ENCODE measurements at regions not wholly inside any gene's neighbourhood (a gene's known extent, or its start where the extent isn't known, plus 50 kb on each side); places are given as distances from the start of the nearest gene placed in this dataset.
"Not testable (repeated sequence)": the region's sequence is repeated elsewhere in the genome, so short reads cannot be mapped to it uniquely, and the experiment has no call there.

GRCh38 chr2:16209799-16210198 lies 269.4 kb downstream of the MYCN start:
- DNase-seq, result no peak

- DNase-seq, result no peak
Measured at GRCh38 chr2:16208921-16209320, 268.6 kb downstream of the MYCN start.

GRCh38 chr2:16208241-16208797 lies 268.0 kb downstream of the MYCN start:
- DNase-seq, result no peak

- DNase-seq, result no peak
Measured at GRCh38 chr2:16207611-16208010, 267.3 kb downstream of the MYCN start.

- DNase-seq, result no peak
Measured at GRCh38 chr2:16207151-16207550, 266.8 kb downstream of the MYCN start.

GRCh38 chr2:16206191-16206944 lies 266.0 kb downstream of the MYCN start:
- DNase-seq, result no peak

- DNase-seq, result no peak
Measured at GRCh38 chr2:16205631-16206030, 265.3 kb downstream of the MYCN start.

GRCh38 chr2:16204886-16205620 lies 264.7 kb downstream of the MYCN start:
- DNase-seq, result no peak

GRCh38 chr2:16204251-16204650 lies 263.9 kb downstream of the MYCN start:
- DNase-seq, result no peak

GRCh38 chr2:16203691-16204090 lies 263.3 kb downstream of the MYCN start:
- no peak for DNase-seq

GRCh38 chr2:16203069-16203468 lies 262.7 kb downstream of the MYCN start:
- no peak for DNase-seq

GRCh38 chr2:16202266-16203020 lies 262.1 kb downstream of the MYCN start:
- DNase-seq, result no peak

GRCh38 chr2:16201848-16202247 lies 261.5 kb downstream of the MYCN start:
- DNase-seq, result no peak

GRCh38 chr2:16200554-16201193 lies 260.3 kb downstream of the MYCN start:
- no peak for DNase-seq

- no peak for DNase-seq
Measured at GRCh38 chr2:16199882-16200553, 259.7 kb downstream of the MYCN start.

GRCh38 chr2:16199241-16199640 lies 258.9 kb downstream of the MYCN start:
- not testable (repeated sequence) for DNase-seq

GRCh38 chr2:16198166-16198912 lies 258.0 kb downstream of the MYCN start:
- no peak for DNase-seq

- no peak for DNase-seq
Measured at GRCh38 chr2:16197504-16198147, 257.3 kb downstream of the MYCN start.

GRCh38 chr2:16196687-16197503 lies 256.5 kb downstream of the MYCN start:
- DNase-seq, result no peak

GRCh38 chr2:16195681-16196070 lies 255.3 kb downstream of the MYCN start:
- DNase-seq, result no peak

Data from effector CD4-positive, alpha-beta T cell (primary cell).